TTC549 (cell line): ENCODE measurements at regions not wholly inside any gene's neighbourhood (a gene's known extent, or its start where the extent isn't known, plus 50 kb on each side); places are given as distances from the start of the nearest gene placed in this dataset.

ENCODE experiments used
- FAIRE-seq: peaks from 2 replicates; lab custom pipeline; 2012; peaks lifted over from hg19 to GRCh38; lab: Jason Lieb, UNC

GRCh38 chr5:21694567-21694966 is 1158.6 kb downstream of the CDH12 start:
- FAIRE-seq, result no peak

DNA sequence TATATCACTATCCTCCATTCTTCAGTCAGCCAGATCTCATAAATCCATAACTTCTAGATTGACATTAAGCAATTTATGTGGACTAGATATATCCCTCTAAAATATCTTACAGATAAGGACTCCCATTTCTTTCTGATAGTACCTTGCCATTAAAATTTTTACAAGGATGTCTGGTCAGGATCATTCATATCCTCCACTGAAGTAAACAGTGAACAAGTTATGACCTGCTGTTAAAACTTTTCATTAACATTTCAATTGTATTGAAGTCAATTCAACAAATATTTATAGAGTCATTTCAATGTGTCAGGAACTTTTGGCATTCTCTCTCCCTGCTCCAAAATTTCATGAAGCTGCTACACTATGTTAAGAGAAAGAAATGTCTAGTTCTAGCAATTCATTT is 1159.6 kb downstream of the CDH12 start:
- FAIRE-seq, result no peak

DNA sequence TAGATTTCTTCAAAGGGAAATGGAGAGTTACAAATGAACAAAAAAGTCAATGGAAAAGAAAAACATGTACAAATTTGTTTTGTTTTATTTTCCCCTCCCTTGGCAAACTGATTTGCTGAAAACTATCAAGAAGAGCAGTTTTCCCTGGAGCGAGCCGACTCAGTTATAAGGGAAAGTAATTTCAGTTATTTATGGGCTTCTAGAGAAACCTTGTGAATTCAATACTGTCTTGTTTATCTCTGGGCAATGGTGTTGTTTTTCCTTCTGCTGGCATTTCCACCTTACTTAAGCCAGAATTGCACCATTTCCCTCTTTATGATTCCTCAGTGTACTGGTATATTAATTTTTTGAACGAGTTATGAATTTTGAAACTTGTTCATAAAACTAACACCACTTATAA is 1163.6 kb downstream of the CDH12 start:
- no peak for FAIRE-seq

DNA sequence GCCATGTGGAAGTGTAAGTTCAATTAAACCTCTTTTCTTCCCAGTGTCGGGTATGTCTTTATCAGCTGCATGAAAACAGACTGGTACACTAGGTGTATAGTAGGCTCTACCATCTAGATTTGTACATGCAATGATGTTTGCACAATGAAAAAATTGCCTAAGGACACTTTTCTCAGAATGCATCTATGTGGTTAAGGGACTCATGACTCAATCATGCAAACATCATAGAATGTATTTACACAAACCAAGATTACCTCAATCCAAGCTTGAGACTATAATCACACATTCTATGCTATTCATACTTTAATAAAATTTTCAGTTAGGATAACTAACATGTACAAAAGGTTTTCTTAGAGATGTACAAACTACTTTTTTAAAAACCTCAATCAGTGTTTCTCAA is 1164.5 kb downstream of the CDH12 start:
- FAIRE-seq, result no peak

GRCh38 chr5:21687621-21688020 is 1165.5 kb downstream of the CDH12 start:
- FAIRE-seq, result no peak

DNA sequence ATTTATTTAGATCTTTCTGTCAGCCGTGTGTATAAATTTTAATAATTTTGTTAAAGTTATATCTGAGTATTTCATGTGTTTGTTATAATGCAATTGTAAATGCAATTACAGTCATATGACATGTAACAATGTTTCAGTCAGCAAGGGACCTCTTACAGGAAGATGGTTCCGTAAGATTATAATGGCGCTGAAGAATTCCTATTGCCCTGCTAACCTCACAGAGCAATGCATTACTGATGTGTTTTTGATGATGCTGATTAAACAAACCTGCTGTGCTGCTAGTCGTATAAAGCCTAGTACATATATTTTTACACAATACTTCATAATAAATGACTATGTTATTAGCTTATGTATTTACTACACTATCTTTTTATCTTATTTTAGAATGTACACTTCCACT is 1166.4 kb downstream of the CDH12 start:
- no peak for FAIRE-seq

- FAIRE-seq, result no peak
These were observed 1167.6 kb downstream of the CDH12 start for GRCh38 chr5:21685522-21685921.

- FAIRE-seq, result no peak
These were observed 1168.2 kb downstream of the CDH12 start for GRCh38 chr5:21684992-21685391.

DNA sequence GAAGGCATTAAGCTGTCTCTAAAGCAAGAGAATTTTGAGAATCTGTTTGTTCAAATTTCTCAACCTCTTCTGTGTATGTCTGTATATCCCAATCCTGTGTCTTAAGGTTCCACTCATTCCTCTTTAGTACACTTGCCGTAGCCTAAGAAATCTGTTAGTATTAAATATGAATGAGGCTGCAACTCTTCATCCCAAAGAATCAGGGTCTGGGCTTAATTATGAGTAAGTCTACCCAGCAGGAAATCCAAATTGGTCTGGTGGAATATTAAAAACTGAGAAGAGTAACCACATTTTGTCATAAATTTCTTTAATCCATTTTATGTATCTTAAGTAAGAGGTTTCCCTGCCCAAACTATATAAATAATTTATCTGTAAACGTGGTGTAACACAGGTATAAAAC is 1171.2 kb downstream of the CDH12 start:
- no peak for FAIRE-seq

GRCh38 chr5:21680641-21681040 is 1172.5 kb downstream of the CDH12 start:
- FAIRE-seq, result no peak

DNA sequence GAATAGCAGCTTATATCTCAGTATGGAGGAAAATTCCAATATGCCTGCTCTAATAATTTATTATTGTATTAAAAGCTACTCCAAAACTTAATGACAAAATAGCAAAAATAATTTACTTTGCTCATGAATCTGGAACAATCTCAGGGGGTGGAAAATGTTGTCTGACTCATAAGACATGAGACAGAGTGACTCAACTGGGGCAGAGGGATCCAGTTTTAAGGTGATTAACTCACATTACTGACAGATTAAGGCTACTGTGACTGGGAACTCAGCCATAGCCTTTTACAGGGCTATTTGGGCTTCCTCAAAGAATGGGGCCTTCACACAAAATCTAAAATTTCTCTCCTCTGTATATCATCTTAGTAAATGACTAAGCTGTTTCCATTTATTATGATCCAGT is 1172.9 kb downstream of the CDH12 start:
- no peak for FAIRE-seq

DNA sequence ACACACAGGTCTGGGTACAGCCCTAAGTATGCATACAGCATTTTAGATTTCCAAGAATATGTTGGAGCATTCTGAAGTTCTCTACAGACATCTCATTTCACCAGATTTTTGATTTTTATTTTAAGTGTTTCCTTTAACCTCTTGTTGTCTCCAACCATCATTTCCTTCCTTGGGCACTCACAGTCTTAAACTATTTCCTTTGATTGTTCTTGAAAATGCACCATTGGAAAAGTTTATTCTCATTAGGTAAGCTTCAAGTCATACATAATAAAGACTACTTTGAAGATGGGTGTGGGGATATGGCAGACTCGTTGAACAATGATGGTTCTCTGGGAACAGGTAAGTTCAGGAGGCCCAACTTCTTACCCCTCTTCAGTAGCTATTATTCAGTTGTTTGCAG is 1174.6 kb downstream of the CDH12 start:
- no peak for FAIRE-seq

- FAIRE-seq, result no peak
These were observed 1180.2 kb downstream of the CDH12 start for GRCh38 chr5:21672911-21673310.

- FAIRE-seq, result no peak
These were observed 1180.8 kb downstream of the CDH12 start for GRCh38 chr5:21672360-21672759.

DNA sequence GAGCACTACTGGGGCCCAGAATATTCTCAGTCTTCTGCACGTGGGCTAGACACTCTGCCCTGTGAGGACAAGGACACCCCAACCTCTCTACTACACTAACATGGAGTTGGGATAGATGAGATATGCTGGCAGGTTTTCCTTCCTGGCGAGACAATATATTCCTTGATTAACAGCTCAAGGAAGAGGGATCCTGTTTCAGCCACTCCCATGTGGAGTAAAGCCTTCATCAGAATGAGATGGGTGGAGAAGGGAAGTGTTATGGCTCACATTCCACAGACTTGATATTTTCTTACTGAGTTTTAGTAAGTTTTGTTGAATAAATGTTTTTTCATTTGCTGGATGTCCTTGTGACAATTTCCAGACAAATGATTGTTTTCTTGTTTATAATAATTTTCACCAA is 1187.6 kb downstream of the CDH12 start:
- FAIRE-seq, result no peak

DNA sequence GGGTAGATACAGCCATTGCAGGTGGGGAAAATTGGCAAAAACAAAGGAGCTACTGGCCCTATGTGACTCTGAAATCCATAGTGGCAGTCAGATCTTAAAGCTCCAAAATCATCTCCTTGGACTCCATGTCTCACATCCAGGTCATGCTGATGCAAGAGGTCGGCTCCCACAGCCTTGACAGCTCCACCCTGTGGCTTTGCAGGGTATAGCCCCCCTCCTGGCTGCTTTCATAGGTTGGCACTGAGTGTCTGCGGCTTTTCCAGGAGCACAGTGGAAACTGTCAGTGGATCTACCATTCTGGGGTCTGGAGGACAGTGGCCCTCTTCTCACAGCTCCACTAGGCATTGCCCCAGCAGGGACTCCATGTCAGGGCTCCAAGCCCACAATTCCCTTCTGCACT is 1190.1 kb downstream of the CDH12 start:
- FAIRE-seq, result no peak

- FAIRE-seq, result no peak
These were observed 1192.0 kb downstream of the CDH12 start for GRCh38 chr5:21661184-21661583.

GRCh38 chr5:21654556-21654955 is 1198.6 kb downstream of the CDH12 start:
- no peak for FAIRE-seq

- FAIRE-seq, result no peak
These were observed 1203.2 kb downstream of the CDH12 start for GRCh38 chr5:21649969-21650368.

GRCh38 chr5:21646469-21646868 is 1206.7 kb downstream of the CDH12 start:
- no peak for FAIRE-seq

DNA sequence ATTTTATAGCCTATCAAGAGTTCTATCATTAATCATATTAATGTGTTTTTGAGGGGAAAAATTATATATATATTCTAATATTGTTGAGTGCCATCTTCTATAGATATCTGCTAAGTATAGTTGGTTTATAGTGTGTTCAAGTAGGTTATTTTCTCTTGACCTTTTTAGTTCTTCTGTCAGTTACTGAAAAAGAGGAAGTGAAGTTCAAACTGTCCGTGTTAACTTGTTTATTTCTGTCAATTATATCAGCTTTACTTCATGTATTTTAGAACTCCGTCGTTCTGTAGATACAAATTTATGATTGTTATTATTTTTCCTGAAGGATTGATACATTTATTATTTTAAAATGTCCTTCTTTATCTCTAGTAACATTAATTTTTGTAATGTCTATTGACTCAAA is 1209.1 kb downstream of the CDH12 start:
- no peak for FAIRE-seq

- FAIRE-seq, result no peak
These were observed 1210.8 kb downstream of the CDH12 start for GRCh38 chr5:21642312-21642711.

- FAIRE-seq, result no peak
These were observed 1229.3 kb downstream of the CDH12 start for GRCh38 chr5:21623831-21624230.

GRCh38 chr5:21615195-21615765 is 1237.9 kb downstream of the CDH12 start:
- no peak for FAIRE-seq

GRCh38 chr5:21613971-21614488 is 1239.1 kb downstream of the CDH12 start:
- no peak for FAIRE-seq
